T-helper 2 cell treated with Interferon-gamma antibody and Interleukin-4, amounts not matched to agents 5 μg/mL and 100 μg/mL, for 36 hours (primary cell): ENCODE measurements at regions not wholly inside any gene's neighbourhood (a gene's known extent, or its start where the extent isn't known, plus 50 kb on each side); places are given as distances from the start of the nearest gene placed in this dataset.

Source experiments
- DNase-seq: peaks from one replicate; pipeline ENCODE4 v3.0.0; 2021; ENCODE audit warnings: low spot score
- H3K27ac Mint-ChIP-seq: one replicate; pipeline ENCODE4 v1.8.0; 2021; ENCODE audit warnings: mild to moderate bottlenecking, mixed read lengths
- H3K27me3 Mint-ChIP-seq: one replicate; pipeline ENCODE4 v1.8.0; 2021; ENCODE audit warnings: low read depth, mixed read lengths
- H3K36me3 Mint-ChIP-seq: one replicate; pipeline ENCODE4 v1.8.0; 2021; ENCODE audit warnings: low read depth, mixed read lengths
- H3K4me1 Mint-ChIP-seq: one replicate; pipeline ENCODE4 v1.8.0; 2021; ENCODE audit warnings: low read depth, mixed read lengths
- H3K4me3 Mint-ChIP-seq: one replicate; pipeline ENCODE4 v1.8.0; 2022; ENCODE audit warnings: mild to moderate bottlenecking, moderate library complexity, mixed read lengths
- H3K9me3 Mint-ChIP-seq: one replicate; pipeline ENCODE4 v1.8.0; 2021; ENCODE audit warnings: mixed read lengths

- Mint-ChIP-seq H3K36me3 (no peaks in the 10 kb centered on the region), H3K9me3 (peaks cover under 1% of the 10 kb centered on the region), H3K4me3 (no peak overlapping the region), H3K27me3 (no peaks in the 10 kb centered on the region), H3K4me1 (no peaks in the 10 kb centered on the region), H3K27ac (no peak overlapping the region)
- no peak for DNase-seq
These were observed 237.9 kb upstream of the PDE10A start for GRCh38 chr6:165900970-165901369.

GRCh38 chr6:165899611-165900010 is 236.6 kb upstream of the PDE10A start:
- Mint-ChIP-seq H3K36me3 (no peaks in the 10 kb centered on the region), H3K9me3 (no peaks in the 10 kb centered on the region), H3K4me1 (no peaks in the 10 kb centered on the region), H3K27ac (no peak overlapping the region), H3K4me3 (no peak overlapping the region), H3K27me3 (no peaks in the 10 kb centered on the region)
- no peak for DNase-seq

- Mint-ChIP-seq H3K27ac (no peak overlapping the region), H3K4me1 (no peaks in the 10 kb centered on the region), H3K27me3 (no peaks in the 10 kb centered on the region), H3K9me3 (no peaks in the 10 kb centered on the region), H3K36me3 (no peaks in the 10 kb centered on the region), H3K4me3 (no peak overlapping the region)
- DNase-seq: no peak
These were observed 232.6 kb upstream of the PDE10A start for GRCh38 chr6:165895421-165896165.

GRCh38 chr6:165894171-165894825 is 231.3 kb upstream of the PDE10A start:
- Mint-ChIP-seq H3K27ac (no peak overlapping the region), H3K27me3 (peaks cover 2% of the 10 kb centered on the region), H3K9me3 (no peaks in the 10 kb centered on the region), H3K36me3 (no peaks in the 10 kb centered on the region), H3K4me3 (no peak overlapping the region), H3K4me1 (no peaks in the 10 kb centered on the region)
- DNase-seq: no peak

- Mint-ChIP-seq H3K9me3 (no peaks in the 10 kb centered on the region), H3K4me1 (no peaks in the 10 kb centered on the region), H3K36me3 (no peaks in the 10 kb centered on the region), H3K27ac (no peak overlapping the region), H3K4me3 (no peak overlapping the region), H3K27me3 (peaks cover 2% of the 10 kb centered on the region)
- DNase-seq: no peak
These were observed 230.4 kb upstream of the PDE10A start for GRCh38 chr6:165893431-165893830.

GRCh38 chr6:165891320-165891719 is 228.3 kb upstream of the PDE10A start:
- no peaks in the 10 kb centered on the region for H3K4me1 Mint-ChIP-seq
- peaks cover 8% of the 10 kb centered on the region for H3K27me3 Mint-ChIP-seq
- H3K4me3 Mint-ChIP-seq: no peak overlapping the region
- H3K36me3 Mint-ChIP-seq: no peaks in the 10 kb centered on the region
- no peaks in the 10 kb centered on the region for H3K9me3 Mint-ChIP-seq
- DNase-seq: no peak
- no peak overlapping the region for H3K27ac Mint-ChIP-seq

GRCh38 chr6:165890404-165890735 is 227.3 kb upstream of the PDE10A start:
- Mint-ChIP-seq H3K4me3 (no peak overlapping the region), H3K27ac (no peak overlapping the region), H3K36me3 (no peaks in the 10 kb centered on the region), H3K27me3 (peaks cover 8% of the 10 kb centered on the region), H3K4me1 (no peaks in the 10 kb centered on the region), H3K9me3 (no peaks in the 10 kb centered on the region)
- no peak for DNase-seq

GRCh38 chr6:165889636-165890403 is 226.8 kb upstream of the PDE10A start:
- DNase-seq: no peak
- Mint-ChIP-seq H3K36me3 (no peaks in the 10 kb centered on the region), H3K27me3 (peaks cover 8% of the 10 kb centered on the region), H3K4me3 (no peak overlapping the region), H3K9me3 (no peaks in the 10 kb centered on the region), H3K27ac (no peak overlapping the region), H3K4me1 (no peaks in the 10 kb centered on the region)

GRCh38 chr6:165886169-165886568 is 223.1 kb upstream of the PDE10A start:
- Mint-ChIP-seq H3K27ac (no peak overlapping the region), H3K27me3 (peaks cover 8% of the 10 kb centered on the region)

GRCh38 chr6:165884813-165885765 is 222.0 kb upstream of the PDE10A start:
- no peak overlapping the region for H3K4me3 Mint-ChIP-seq
- H3K9me3 Mint-ChIP-seq: no peaks in the 10 kb centered on the region
- H3K27me3 Mint-ChIP-seq: peaks cover 7% of the 10 kb centered on the region
- H3K4me1 Mint-ChIP-seq: peaks cover 2% of the 10 kb centered on the region
- DNase-seq: peak; percentile 58
- H3K36me3 Mint-ChIP-seq: no peaks in the 10 kb centered on the region
- no peak overlapping the region for H3K27ac Mint-ChIP-seq

More at GRCh38 chr6:165886169-165886568, 223.1 kb upstream of the PDE10A start:
- DNase-seq: no peak
- no peaks in the 10 kb centered on the region for H3K36me3 Mint-ChIP-seq
- no peaks in the 10 kb centered on the region for H3K9me3 Mint-ChIP-seq
- peaks cover 2% of the 10 kb centered on the region for H3K4me1 Mint-ChIP-seq
- no peak overlapping the region for H3K4me3 Mint-ChIP-seq

- Mint-ChIP-seq H3K36me3 (no peaks in the 10 kb centered on the region), H3K4me1 (peaks cover 2% of the 10 kb centered on the region), H3K27ac (no peak overlapping the region), H3K9me3 (no peaks in the 10 kb centered on the region), H3K4me3 (no peak overlapping the region), H3K27me3 (peaks cover 6% of the 10 kb centered on the region)
- DNase-seq: no peak
These were observed 221.0 kb upstream of the PDE10A start for GRCh38 chr6:165883851-165884640.

- Mint-ChIP-seq H3K27me3 (no peaks in the 10 kb centered on the region), H3K27ac (no peak overlapping the region), H3K4me3 (no peak overlapping the region), H3K9me3 (no peaks in the 10 kb centered on the region), H3K36me3 (no peaks in the 10 kb centered on the region), H3K4me1 (peaks cover 2% of the 10 kb centered on the region)
- no peak for DNase-seq
These were observed 218.8 kb upstream of the PDE10A start for GRCh38 chr6:165881806-165882205.

GRCh38 chr6:165880686-165881085 is 217.6 kb upstream of the PDE10A start:
- no peak for DNase-seq
- Mint-ChIP-seq H3K4me1 (peaks cover 2% of the 10 kb centered on the region), H3K9me3 (no peaks in the 10 kb centered on the region), H3K4me3 (no peak overlapping the region), H3K27ac (no peak overlapping the region), H3K36me3 (no peaks in the 10 kb centered on the region), H3K27me3 (peaks cover 1% of the 10 kb centered on the region)
